Mucosa of rectum (tissue), 2 donors: ENCODE measurements at regions not wholly inside any gene's neighbourhood (a gene's known extent, or its start where the extent isn't known, plus 50 kb on each side); places are given as distances from the start of the nearest gene placed in this dataset.

Experiments
- H3K27ac ChIP-seq, 2 donors: one replicate each; pipeline ENCODE4 v1.7.0; 2013; ENCODE audit warnings: inconsistent platforms in 2 of 2, low read depth in 2 of 2, low read length in 2 of 2
- H3K27me3 ChIP-seq, 2 donors: one replicate each; pipeline ENCODE4 v1.7.0; 2013; ENCODE audit warnings: low read length in 2 of 2; ENCODE audit not compliant: control insufficient read depth in 2 of 2, insufficient read depth in 2 of 2
- H3K36me3 ChIP-seq, 2 donors: one replicate each; pipeline ENCODE4 v1.7.0; 2013; ENCODE audit warnings: low read length in 2 of 2; ENCODE audit not compliant: control insufficient read depth in 2 of 2, insufficient read depth in 2 of 2
- H3K4me1 ChIP-seq, 2 donors: one replicate each; pipeline ENCODE4 v1.7.0; 2013; ENCODE audit warnings: low read length in 2 of 2, mild to moderate bottlenecking in 1 of 2; ENCODE audit not compliant: control insufficient read depth in 2 of 2, insufficient read depth in 2 of 2
- H3K4me3 ChIP-seq, 2 donors: one replicate each; pipeline ENCODE4 v1.7.0; 2013; ENCODE audit warnings: low read length in 2 of 2
- H3K9ac ChIP-seq, 2 donors: one replicate each; pipeline ENCODE4 v1.7.0; 2013; ENCODE audit warnings: low read length in 2 of 2, low read depth in 1 of 2, mild to moderate bottlenecking in 1 of 2
- H3K9me3 ChIP-seq, 2 donors: one replicate each; pipeline ENCODE4 v1.7.0; 2013; ENCODE audit warnings: low read length in 2 of 2; ENCODE audit not compliant: control insufficient read depth in 2 of 2
- donor health status: healthy.
- donor health status: Normal muscosa, but diverticular disease.

DNA sequence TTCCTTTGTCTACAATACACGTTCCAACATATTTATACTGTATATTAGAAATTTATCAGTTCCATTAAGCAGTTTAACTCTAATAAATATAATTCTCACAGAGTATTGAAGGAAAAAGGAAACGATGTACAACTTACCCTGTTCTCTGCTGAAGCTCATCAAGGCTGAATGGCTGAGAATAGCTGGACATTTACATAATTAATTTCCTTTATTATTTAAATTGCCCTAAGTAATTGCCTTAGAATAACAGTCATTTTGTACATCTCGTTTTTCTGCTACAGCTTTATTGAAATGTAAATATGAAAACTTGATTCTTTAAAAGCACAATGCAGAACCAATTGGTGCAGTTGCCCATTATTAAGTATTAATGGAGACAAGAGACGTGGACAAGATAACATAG is 648.3 kb upstream of the ATXN8OS start:
- no peaks in the 10 kb centered on the region for H3K27me3 ChIP-seq
- H3K9ac ChIP-seq, result no peak overlapping the region
- H3K36me3 ChIP-seq, result no peaks in the 10 kb centered on the region
- H3K4me1 ChIP-seq, result no peaks in the 10 kb centered on the region
- H3K9me3 ChIP-seq, result no peaks in the 10 kb centered on the region
- no peak overlapping the region for H3K27ac ChIP-seq
- no peak overlapping the region for H3K4me3 ChIP-seq

DNA sequence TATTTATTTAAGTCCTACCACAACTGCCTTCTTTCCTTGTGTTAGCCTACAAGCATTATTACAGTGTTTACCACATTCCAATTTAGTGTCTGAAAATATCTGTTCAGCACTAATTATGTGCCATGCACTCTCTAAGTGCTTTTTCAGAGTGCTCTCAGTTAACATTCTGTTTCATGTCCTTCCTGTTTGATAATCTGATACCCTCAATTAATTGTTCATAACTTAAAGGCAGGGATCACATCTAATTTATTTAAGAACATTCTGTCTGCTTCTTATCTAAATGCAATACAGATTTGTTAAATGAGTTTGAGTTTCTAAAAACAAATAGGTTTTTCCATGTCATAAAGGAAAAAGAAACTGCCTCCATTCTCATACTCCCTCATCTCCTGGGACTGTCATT is 649.6 kb upstream of the ATXN8OS start:
- no peaks in the 10 kb centered on the region for H3K4me1 ChIP-seq
- H3K4me3 ChIP-seq, result no peak overlapping the region

DNA sequence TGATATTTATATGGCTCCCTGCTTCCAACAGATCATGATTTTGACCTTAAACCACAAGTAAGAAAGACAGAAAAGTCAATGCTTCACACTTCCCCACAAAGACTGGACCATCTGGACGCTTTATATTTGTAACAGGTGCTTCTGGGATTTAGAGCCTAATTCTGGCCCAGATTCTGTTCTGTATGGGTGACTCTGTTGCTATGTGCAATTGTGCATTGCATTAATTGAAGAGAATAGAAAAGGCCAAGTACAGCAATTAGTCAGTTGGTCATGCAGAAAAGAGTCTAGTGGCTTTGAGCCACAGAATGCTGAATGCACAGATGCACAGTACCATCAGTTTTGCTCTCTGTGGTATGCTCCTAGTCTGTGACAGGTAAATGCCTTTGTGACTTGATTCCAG is 657.4 kb upstream of the ATXN8OS start:
- H3K36me3 ChIP-seq, result no peaks in the 10 kb centered on the region

More for the DNA sequence above, 649.6 kb upstream of the ATXN8OS start:
- H3K36me3 ChIP-seq, result no peaks in the 10 kb centered on the region
- no peak overlapping the region for H3K27ac ChIP-seq
- H3K27me3 ChIP-seq, result no peaks in the 10 kb centered on the region
- no peaks in the 10 kb centered on the region for H3K9me3 ChIP-seq
- no peak overlapping the region for H3K9ac ChIP-seq

DNA sequence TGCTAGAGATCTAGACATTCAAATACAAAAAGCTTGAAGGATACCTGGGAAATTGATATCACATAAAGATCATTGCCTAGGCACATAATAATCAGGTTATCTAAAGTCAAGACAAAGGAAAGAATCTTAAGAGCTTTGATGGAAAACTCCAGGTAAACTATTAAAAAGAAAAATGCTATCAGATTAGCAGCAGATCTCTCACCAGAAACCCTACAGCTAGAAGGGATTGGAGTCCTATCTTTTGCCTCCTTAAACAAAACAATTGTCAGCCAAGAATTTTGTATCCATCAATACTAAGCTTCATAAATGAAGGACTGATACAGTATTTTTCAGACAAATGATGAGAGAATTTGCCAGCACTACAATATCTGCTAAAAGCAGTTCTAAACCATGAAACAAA is 682.4 kb upstream of the ATXN8OS start:
- peaks cover 0 to 2% of the 10 kb centered on the region in 2 donors for H3K9me3 ChIP-seq
- H3K4me3 ChIP-seq, result no peak overlapping the region
- H3K9ac ChIP-seq, result no peak overlapping the region
- H3K27ac ChIP-seq, result no peak overlapping the region
- H3K27me3 ChIP-seq, result no peaks in the 10 kb centered on the region
- no peaks in the 10 kb centered on the region for H3K4me1 ChIP-seq
- no peaks in the 10 kb centered on the region for H3K36me3 ChIP-seq

More for the DNA sequence above, 657.4 kb upstream of the ATXN8OS start:
- H3K4me3 ChIP-seq, result no peak overlapping the region
- H3K4me1 ChIP-seq, result no peaks in the 10 kb centered on the region
- no peaks in the 10 kb centered on the region for H3K9me3 ChIP-seq
- H3K27me3 ChIP-seq, result no peaks in the 10 kb centered on the region
- H3K27ac ChIP-seq, result no peak overlapping the region
- H3K9ac ChIP-seq, result no peak overlapping the region

DNA sequence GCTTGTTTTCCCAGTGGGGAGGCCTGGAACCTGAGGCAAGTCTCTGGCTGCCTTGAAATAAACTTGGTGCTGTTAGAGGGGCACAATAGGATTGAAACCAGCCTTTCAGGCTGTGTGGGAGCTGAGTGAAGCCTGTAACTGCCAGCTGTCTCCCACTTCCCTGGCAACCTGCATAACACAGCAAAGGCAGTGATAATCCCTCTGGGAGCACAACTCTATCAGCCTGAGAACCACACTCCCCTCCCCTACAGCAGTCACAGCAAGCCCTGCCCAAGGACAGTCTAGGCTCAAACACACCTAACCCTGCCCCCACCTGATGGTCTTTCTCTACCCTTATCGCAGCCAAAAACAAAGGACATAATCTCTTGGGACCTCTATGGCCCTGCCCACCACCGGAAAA is 683.8 kb upstream of the ATXN8OS start:
- Histone ChIP-seq H3K4me3 (no peak overlapping the region), H3K9me3 (peaks cover 0 to 3% of the 10 kb centered on the region in 2 donors)

DNA sequence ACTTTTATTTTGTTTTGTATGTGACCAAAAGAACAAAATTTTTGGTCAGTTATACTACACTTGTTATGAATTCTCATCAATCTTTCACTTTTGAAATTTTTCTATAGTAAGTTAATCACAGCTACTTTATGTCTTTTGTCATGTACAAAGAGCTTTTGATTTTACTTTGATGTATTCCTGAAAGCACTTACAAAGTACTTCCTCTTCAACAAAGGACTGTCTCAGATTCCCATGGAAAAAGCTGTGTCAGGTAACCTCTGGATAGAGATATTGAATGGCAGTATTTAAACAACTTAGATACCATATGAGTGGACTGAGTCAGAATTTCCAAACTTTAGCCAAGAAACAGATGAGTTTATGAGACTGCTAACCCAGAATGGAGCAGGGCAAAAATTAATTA is 689.3 kb upstream of the ATXN8OS start:
- peaks cover 0 to 3% of the 10 kb centered on the region in 2 donors for H3K9me3 ChIP-seq
- no peaks in the 10 kb centered on the region for H3K27me3 ChIP-seq
- H3K9ac ChIP-seq, result no peak overlapping the region
- H3K27ac ChIP-seq, result no peak overlapping the region
- H3K4me1 ChIP-seq, result no peaks in the 10 kb centered on the region
- H3K4me3 ChIP-seq, result no peak overlapping the region
- H3K36me3 ChIP-seq, result no peaks in the 10 kb centered on the region

More for the DNA sequence above, 683.8 kb upstream of the ATXN8OS start:
- Histone ChIP-seq H3K4me1 (no peaks in the 10 kb centered on the region), H3K27me3 (no peaks in the 10 kb centered on the region), H3K36me3 (no peaks in the 10 kb centered on the region), H3K9ac (no peak overlapping the region), H3K27ac (no peak overlapping the region)

DNA sequence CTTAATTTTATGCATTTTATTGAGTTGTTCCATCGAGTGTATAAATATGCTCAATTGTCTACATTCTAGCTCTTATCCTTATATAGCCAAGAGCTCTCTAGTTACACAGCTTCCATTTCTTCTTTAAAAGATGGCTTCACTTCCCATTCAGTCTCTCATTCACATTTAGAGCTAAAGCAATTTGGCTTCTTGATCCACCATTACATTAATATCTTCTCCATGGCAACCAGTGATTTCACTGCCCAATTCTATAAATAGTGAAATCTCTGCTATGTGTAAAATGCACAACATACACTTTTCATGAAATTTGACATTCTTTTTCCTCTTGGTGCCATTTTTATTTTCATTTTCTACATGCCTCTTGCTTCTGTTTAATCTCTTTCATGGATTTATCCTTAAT is 696.9 kb upstream of the ATXN8OS start:
- no peaks in the 10 kb centered on the region for H3K27me3 ChIP-seq
- H3K4me1 ChIP-seq, result no peaks in the 10 kb centered on the region
- no peak overlapping the region for H3K4me3 ChIP-seq
- no peak overlapping the region for H3K9ac ChIP-seq
- no peaks in the 10 kb centered on the region for H3K9me3 ChIP-seq
- no peaks in the 10 kb centered on the region for H3K36me3 ChIP-seq
- H3K27ac ChIP-seq, result no peak overlapping the region

DNA sequence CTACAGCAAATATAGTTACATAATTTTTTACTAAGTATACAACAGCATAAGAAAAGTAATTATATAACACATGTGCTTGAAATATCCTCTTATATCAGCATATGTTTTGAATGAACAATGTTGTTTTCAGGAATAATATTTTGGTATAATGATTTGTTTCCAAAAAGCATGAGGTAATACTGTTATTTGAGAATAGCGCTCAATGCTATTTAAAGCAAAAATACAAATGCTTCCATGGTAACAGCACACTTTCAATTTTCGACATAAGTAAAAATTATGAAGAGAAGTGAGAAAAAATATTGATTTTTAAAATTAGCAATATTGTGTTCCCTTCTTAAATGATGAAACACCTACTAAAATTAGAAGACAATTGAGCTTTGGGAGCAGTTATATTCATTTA is 715.9 kb upstream of the ATXN8OS start:
- H3K36me3 ChIP-seq, result no peaks in the 10 kb centered on the region
- H3K27me3 ChIP-seq, result no peaks in the 10 kb centered on the region
- H3K27ac ChIP-seq, result no peak overlapping the region
- no peaks in the 10 kb centered on the region for H3K4me1 ChIP-seq
- no peak overlapping the region for H3K4me3 ChIP-seq
- H3K9ac ChIP-seq, result no peak overlapping the region
- H3K9me3 ChIP-seq, result no peaks in the 10 kb centered on the region

DNA sequence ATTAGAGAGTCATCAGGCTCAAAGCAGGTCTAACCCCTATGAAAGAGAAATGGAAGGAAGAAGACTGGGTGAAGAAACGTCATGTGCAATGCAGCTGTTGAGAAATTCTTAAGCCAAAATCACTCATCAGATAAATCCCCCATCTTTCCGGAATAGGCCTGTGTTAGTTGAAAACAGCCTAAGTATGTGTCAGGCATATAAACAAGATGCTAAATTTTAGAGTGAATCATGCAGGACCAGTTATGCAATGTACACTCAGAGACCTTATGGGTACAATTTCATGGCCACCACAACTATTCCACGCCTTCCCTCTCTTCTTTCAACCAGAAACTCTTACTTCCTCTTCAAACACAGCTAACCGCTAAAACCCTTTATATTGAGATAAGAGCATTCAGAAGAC is 717.7 kb upstream of the ATXN8OS start:
- H3K27ac ChIP-seq, result no peak overlapping the region
- no peaks in the 10 kb centered on the region for H3K27me3 ChIP-seq
- H3K4me1 ChIP-seq, result no peaks in the 10 kb centered on the region
- no peak overlapping the region for H3K4me3 ChIP-seq
- no peaks in the 10 kb centered on the region for H3K9me3 ChIP-seq
- H3K36me3 ChIP-seq, result no peaks in the 10 kb centered on the region
- no peak overlapping the region for H3K9ac ChIP-seq

DNA sequence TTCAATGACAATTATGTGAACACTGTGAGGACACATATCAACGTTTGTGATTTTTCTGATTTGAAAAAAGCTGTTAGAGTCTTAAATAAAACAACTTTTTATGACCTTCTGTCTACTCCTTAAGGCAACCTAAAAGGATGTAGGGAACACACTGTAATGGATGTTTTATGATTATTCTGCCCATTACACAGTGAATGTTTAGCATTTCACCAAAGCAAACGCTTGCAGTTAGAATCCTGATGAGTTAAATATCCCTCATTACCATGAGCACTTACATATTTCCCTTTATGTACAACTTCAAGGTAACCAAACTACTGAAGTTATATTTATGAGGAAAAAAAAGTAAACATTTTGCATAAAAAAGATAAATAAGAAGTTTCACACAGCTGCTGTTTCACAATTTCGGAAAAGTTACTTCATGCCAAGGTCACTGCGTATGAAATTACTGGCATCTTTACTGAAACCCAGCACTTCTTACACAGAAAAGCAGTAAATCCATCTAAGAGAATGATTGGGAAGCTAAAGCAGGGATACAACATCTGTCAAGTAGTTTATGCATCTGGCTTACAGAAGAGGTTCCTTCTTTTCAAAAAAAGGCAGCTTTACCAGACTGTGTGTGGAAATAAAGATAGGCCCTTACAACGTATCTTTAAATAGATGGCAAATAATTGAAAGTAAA is 733.7 kb upstream of the ATXN8OS start:
- Histone ChIP-seq H3K27me3 (no peaks in the 10 kb centered on the region), H3K4me1 (no peaks in the 10 kb centered on the region), H3K4me3 (no peak overlapping the region), H3K9ac (no peak overlapping the region), H3K27ac (no peak overlapping the region), H3K36me3 (no peaks in the 10 kb centered on the region), H3K9me3 (no peaks in the 10 kb centered on the region)

DNA sequence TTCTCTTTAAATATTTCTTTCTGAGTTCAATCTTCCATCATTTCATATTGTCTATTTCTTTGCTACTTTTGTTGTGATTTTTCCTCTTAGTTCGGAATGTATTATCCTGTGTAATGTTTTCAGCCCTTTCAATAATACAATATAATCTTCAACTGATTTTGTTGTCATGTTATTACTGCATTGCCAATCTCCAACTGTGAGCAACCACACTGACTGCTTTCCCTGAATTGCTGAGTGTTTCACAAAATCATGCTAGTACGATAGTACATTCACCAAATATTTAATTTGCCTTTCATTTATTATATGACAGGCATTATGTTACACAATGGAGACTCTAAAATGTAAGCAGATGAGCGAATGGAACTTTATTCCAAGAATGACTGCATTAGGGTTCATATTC is 744.3 kb upstream of the ATXN8OS start:
- no peaks in the 10 kb centered on the region for H3K4me1 ChIP-seq
- no peak overlapping the region for H3K9ac ChIP-seq
- no peak overlapping the region for H3K27ac ChIP-seq
- H3K27me3 ChIP-seq, result no peaks in the 10 kb centered on the region
- H3K36me3 ChIP-seq, result no peaks in the 10 kb centered on the region
- H3K4me3 ChIP-seq, result no peak overlapping the region
- no peaks in the 10 kb centered on the region for H3K9me3 ChIP-seq
